ENCODE measurements at regions not wholly inside any gene's neighbourhood (a gene's known extent, or its start where the extent isn't known, plus 50 kb on each side); places are given as distances from the start of the nearest gene placed in this dataset.

DNA sequence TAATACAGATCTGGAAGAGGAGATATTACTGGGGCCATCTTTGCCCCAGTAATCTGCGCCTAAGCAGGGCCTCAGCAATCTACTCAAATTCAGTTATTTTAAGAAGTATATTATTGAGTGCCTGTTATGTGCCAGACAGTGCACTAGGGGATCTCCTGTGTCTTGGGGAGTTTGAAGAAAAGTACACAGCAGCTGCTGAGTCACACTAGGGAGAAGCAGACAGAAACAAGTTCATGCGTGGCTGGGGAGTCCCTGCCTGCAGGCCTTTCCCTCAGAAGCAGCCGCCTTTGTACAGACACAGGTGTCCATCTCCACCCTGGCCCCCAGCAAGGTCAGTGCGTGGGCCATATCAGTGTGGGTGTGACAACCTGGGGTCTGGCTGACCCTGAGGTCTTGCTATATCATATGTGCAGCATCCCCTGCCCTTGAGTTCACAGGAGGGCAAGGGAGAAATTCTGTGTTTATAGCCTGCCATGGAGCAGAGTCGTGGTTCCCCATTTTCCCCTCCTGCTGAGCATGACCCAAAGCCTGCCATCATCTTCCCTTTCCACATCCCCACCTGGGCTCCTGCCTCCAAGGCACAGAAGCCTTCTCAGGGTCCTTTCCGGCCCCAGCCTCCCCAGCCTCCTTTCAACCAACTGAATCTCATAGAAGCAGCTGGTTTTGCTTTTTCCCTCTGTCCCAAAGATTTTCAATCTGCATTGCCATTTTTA lies 229.9 kb upstream of the SDK2 start:
- no peak for TF ChIP-seq SIN3A (IDR thresholded peaks at IDR 0.05; ENCODE audit: borderline replicate concordance, insufficient read depth, low read length)
- no peak for TF ChIP-seq TAF1 (IDR thresholded peaks at IDR 0.05; ENCODE audit: borderline replicate concordance, insufficient read depth, low read length)
- no peak for TF ChIP-seq FOXP2 (optimal IDR thresholded peaks at IDR 0.05; ENCODE audit: borderline replicate concordance, extremely low read depth, extremely low read length, insufficient read depth)
- TF ChIP-seq, protein P1, sequence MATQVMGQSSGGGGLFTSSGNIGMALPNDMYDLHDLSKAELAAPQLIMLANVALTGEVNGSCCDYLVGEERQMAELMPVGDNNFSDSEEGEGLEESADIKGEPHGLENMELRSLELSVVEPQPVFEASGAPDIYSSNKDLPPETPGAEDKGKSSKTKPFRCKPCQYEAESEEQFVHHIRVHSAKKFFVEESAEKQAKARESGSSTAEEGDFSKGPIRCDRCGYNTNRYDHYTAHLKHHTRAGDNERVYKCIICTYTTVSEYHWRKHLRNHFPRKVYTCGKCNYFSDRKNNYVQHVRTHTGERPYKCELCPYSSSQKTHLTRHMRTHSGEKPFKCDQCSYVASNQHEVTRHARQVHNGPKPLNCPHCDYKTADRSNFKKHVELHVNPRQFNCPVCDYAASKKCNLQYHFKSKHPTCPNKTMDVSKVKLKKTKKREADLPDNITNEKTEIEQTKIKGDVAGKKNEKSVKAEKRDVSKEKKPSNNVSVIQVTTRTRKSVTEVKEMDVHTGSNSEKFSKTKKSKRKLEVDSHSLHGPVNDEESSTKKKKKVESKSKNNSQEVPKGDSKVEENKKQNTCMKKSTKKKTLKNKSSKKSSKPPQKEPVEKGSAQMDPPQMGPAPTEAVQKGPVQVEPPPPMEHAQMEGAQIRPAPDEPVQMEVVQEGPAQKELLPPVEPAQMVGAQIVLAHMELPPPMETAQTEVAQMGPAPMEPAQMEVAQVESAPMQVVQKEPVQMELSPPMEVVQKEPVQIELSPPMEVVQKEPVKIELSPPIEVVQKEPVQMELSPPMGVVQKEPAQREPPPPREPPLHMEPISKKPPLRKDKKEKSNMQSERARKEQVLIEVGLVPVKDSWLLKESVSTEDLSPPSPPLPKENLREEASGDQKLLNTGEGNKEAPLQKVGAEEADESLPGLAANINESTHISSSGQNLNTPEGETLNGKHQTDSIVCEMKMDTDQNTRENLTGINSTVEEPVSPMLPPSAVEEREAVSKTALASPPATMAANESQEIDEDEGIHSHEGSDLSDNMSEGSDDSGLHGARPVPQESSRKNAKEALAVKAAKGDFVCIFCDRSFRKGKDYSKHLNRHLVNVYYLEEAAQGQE (IDR thresholded peaks at IDR 0.05; ENCODE audit: insufficient read depth in 1 of 2, low read depth in 2 of 2, low read length in 2 of 2) = no peak
- TF ChIP-seq POLR2AphosphoS5 (IDR thresholded peaks at IDR 0.05; ENCODE audit: low read depth, low read length) = no peak

DNA sequence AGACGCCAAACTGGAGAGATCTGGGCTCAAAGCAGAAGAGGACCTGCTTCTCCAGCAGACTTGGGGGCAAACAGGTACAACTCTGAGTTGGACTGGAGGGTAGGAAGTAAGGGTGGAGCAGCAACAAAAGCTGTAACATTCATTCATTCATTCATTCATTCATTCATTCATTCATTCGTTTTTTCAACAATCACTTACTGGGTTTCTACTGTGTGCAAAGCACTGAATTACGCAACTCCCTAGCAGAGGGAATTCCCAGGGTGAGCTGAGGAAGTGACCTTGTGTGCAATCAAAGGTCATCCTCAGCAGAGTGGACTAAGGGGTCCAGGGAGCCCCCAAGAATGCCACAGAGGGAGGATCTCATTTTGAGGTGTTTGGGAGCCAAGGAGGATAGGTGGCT lies 231.1 kb upstream of the SDK2 start:
- no peak for TF ChIP-seq TAF1 (IDR thresholded peaks at IDR 0.05; ENCODE audit: borderline replicate concordance, insufficient read depth, low read length)
- no peak for TF ChIP-seq POLR2AphosphoS5 (IDR thresholded peaks at IDR 0.05; ENCODE audit: low read depth, low read length)
- TF ChIP-seq FOXP2 (optimal IDR thresholded peaks at IDR 0.05; ENCODE audit: borderline replicate concordance, extremely low read depth, extremely low read length, insufficient read depth) = no peak
- no peak for TF ChIP-seq SIN3A (IDR thresholded peaks at IDR 0.05; ENCODE audit: borderline replicate concordance, insufficient read depth, low read length)
- TF ChIP-seq, protein P1 (IDR thresholded peaks at IDR 0.05; ENCODE audit: insufficient read depth in 1 of 2, low read depth in 2 of 2, low read length in 2 of 2) = no peak

DNA sequence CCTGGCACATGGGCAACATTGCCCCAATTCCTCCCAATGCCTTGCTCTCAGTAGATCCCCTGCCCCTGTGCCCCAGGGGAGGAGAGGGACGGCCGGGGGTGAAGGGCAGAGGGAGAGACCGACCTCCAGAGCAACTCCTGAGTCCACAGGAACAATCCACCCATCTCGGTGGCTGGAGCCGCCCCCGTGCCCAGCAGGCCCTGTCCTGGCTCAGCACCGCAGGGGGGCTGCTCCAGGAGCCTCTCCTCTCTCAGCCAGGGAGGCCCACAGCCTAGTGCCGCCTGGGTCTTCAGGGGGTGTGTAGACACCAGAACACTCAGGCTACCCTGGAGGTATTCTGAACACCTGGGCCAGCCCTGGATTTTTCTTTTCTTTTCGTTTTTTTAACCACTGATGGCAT lies 233.7 kb upstream of the SDK2 start:
- TF ChIP-seq TAF1 (IDR thresholded peaks at IDR 0.05; ENCODE audit: borderline replicate concordance, insufficient read depth, low read length) (no peak), POLR2AphosphoS5 (IDR thresholded peaks at IDR 0.05; ENCODE audit: low read depth, low read length) (no peak), SIN3A (IDR thresholded peaks at IDR 0.05; ENCODE audit: borderline replicate concordance, insufficient read depth, low read length) (no peak)
- TF ChIP-seq, protein P1 (IDR thresholded peaks at IDR 0.05; ENCODE audit: insufficient read depth in 1 of 2, low read depth in 2 of 2, low read length in 2 of 2) = no peak

DNA sequence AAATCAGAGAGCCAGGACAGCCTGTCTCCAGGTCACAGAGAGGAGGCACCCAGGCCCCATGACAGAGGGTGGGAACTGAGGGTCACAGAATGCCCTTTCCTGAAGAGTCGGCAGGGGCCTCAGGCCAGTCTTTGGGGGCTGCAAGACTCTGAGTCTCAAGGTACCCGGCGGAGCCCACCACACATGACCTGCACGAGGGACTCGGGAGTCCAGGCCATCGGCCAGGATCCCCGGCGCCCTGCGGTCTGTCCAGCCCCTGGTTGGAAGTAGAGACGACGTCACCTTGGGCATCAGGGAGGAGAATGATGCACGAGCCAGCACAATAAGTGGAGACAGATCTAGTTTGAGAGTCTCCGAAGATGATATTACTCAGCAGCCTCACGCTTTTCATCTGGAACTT lies 234.7 kb upstream of the SDK2 start:
- no peak for TF ChIP-seq SIN3A (IDR thresholded peaks at IDR 0.05; ENCODE audit: borderline replicate concordance, insufficient read depth, low read length)
- TF ChIP-seq TAF1 (IDR thresholded peaks at IDR 0.05; ENCODE audit: borderline replicate concordance, insufficient read depth, low read length) = no peak
- TF ChIP-seq, protein P1 (IDR thresholded peaks at IDR 0.05; ENCODE audit: insufficient read depth in 1 of 2, low read depth in 2 of 2, low read length in 2 of 2) = no peak
- TF ChIP-seq POLR2AphosphoS5 (IDR thresholded peaks at IDR 0.05; ENCODE audit: low read depth, low read length) = no peak
- TF ChIP-seq FOXP2 (optimal IDR thresholded peaks at IDR 0.05; ENCODE audit: borderline replicate concordance, extremely low read depth, extremely low read length, insufficient read depth) = no peak

Measured in PFSK-1 (cell line).